Endothelial cell of umbilical vein (primary cell): ENCODE measurements at regions not wholly inside any gene's neighbourhood (a gene's known extent, or its start where the extent isn't known, plus 50 kb on each side); places are given as distances from the start of the nearest gene placed in this dataset.

Experiments used
- BruUV-seq: library from RNA; stranded (reverse); fragments of 400-500 nt; replicated peaks from 2 replicates; lab custom pipeline; 2021; lab: Mats Ljungman, UMichigan
- CTCF ChIA-PET: fragments of 300-600, 350-600 bp; sonication (Branson Sonifier 250); formaldehyde crosslinking; loops from one replicate; lab custom pipeline; 2021; ENCODE audit warnings: antibody characterized with exemption, inconsistent platforms; lab: Charles Lee
- POLR2A ChIA-PET: fragments of 300-600, 350-600 bp; sonication (Branson Sonifier 250); formaldehyde crosslinking; loops from one replicate; lab custom pipeline; 2021; ENCODE audit warnings: antibody characterized with exemption, inconsistent platforms; lab: Charles Lee
- DNase-seq: peaks from one replicate; pipeline ENCODE4 v3.0.0-alpha.2; 2011; ENCODE audit warnings: low read depth, low spot score
- FAIRE-seq: peaks from 2 replicates; lab custom pipeline; 2011; peaks lifted over from hg19 to GRCh38; lab: Jason Lieb, UNC
- H2AFZ ChIP-seq: 2 replicates; pipeline ENCODE4 v1.6.0; 2012; ENCODE audit warnings: low read depth, low read length, control low read depth, inconsistent platforms
- H3K27ac ChIP-seq: 2 replicates; pipeline ENCODE4 v1.5.1; 2011; ENCODE audit warnings: low read depth, mild to moderate bottlenecking, control low read depth, low read length, moderate library complexity; ENCODE audit not compliant: insufficient read depth
- H3K27me3 ChIP-seq, 2 experiments: 2 replicates each; pipeline versions ENCODE4 v1.6.0 to v1.6.1; 2011; ENCODE audit warnings: low read length in 2 of 2, mixed read lengths in 1 of 2; ENCODE audit not compliant: control insufficient read depth in 2 of 2, insufficient read depth in 2 of 2
- H3K36me3 ChIP-seq, 2 experiments: 2 replicates in 1 of 2; 3 replicates in 1 of 2; pipeline ENCODE4 v1.5.1; 2011; ENCODE audit warnings: low read length in 2 of 2, mild to moderate bottlenecking in 1 of 2, moderate library complexity in 1 of 2; ENCODE audit not compliant: control insufficient read depth in 2 of 2, insufficient read depth in 2 of 2; ENCODE audit errors: extremely low read depth in 1 of 2
- H3K4me1 ChIP-seq: 3 replicates; pipeline ENCODE4 v1.5.1; 2011; ENCODE audit warnings: mild to moderate bottlenecking, low read length; ENCODE audit not compliant: control insufficient read depth, insufficient read depth; ENCODE audit errors: extremely low read depth
- H3K4me2 ChIP-seq: 2 replicates; pipeline ENCODE4 v1.6.1; 2011; ENCODE audit warnings: low read length, control low read depth, mixed read lengths; ENCODE audit not compliant: insufficient read depth
- H3K4me3 ChIP-seq, 3 experiments: fragments of 200-600 bp in 1 of 3; sonication (generic), shearing (Covaris generic) in 1 of 3; replicated peaks in 1 of 3; 2 replicates each; pipeline ENCODE4 v1.5.1; 2011 to 2016; ENCODE audit warnings: control low read depth in 3 of 3, low read length in 3 of 3, mild to moderate bottlenecking in 2 of 3, inconsistent platforms in 1 of 3, low read depth in 1 of 3, moderate library complexity in 1 of 3; ENCODE audit not compliant: insufficient read depth in 1 of 3
- H3K79me2 ChIP-seq: 2 replicates; pipeline ENCODE4 v1.6.0; 2012; ENCODE audit warnings: low read length, inconsistent platforms; ENCODE audit not compliant: control insufficient read depth, insufficient read depth
- H3K9ac ChIP-seq: replicated peaks from 2 replicates; pipeline ENCODE3; 2011; ENCODE audit warnings: low read length, control low read depth; ENCODE audit not compliant: insufficient read depth; ENCODE audit errors: extremely low read depth
- H3K9me1 ChIP-seq: replicated peaks from 3 replicates; pipeline ENCODE4 v1.6.0; 2011; ENCODE audit warnings: mild to moderate bottlenecking, low read length; ENCODE audit not compliant: control insufficient read depth, insufficient read depth; ENCODE audit errors: extremely low read depth
- H3K9me3 ChIP-seq: replicated peaks from 2 replicates; pipeline ENCODE4 v1.5.1; 2012; ENCODE audit warnings: low read length, inconsistent platforms; ENCODE audit not compliant: control insufficient read depth, insufficient read depth
- H4K20me1 ChIP-seq: replicated peaks from 2 replicates; pipeline ENCODE3; 2011; ENCODE audit warnings: mild to moderate bottlenecking, low read length; ENCODE audit not compliant: control insufficient read depth, insufficient read depth; ENCODE audit errors: extremely low read depth
- FOS ChIP-seq: IDR thresholded peaks from 2 replicates; pipeline ENCODE4 v1.6.1; 2011; ENCODE audit warnings: mild to moderate bottlenecking, low read length, moderate library complexity, borderline replicate concordance; ENCODE audit not compliant: insufficient read depth
- GATA2 ChIP-seq: IDR thresholded peaks from 2 replicates; pipeline ENCODE4 v1.7.0; 2011; ENCODE audit warnings: low read depth, mild to moderate bottlenecking, moderate library complexity, mixed read lengths, low read length; ENCODE audit not compliant: insufficient read length, insufficient read depth
- MYC ChIP-seq: IDR thresholded peaks from one replicate; pipeline ENCODE4 v1.6.1; 2011; ENCODE audit warnings: mild to moderate bottlenecking, low read depth, low read length
- dilution Hi-C: fragments of 300-500 bp; cut with MboI; formaldehyde crosslinking; loops from one replicate; pipeline ENCODE4 v1.15.0; 2019; ENCODE audit warnings: low sequenced_read_pairs; ENCODE audit not compliant: extremely low pct_ligation_motif_present
- intact Hi-C: fragments of 100-400 bp; cut with micrococcal nuclease; formaldehyde crosslinking; loops from one replicate; pipeline ENCODE4 v1.10.0; 2022
- TF ChIP-seq, protein P1 (sequence below): IDR thresholded peaks from 2 replicates; pipeline ENCODE4 v1.6.1; 2011; ENCODE audit not compliant: insufficient read depth, insufficient read length
- TF ChIP-seq, protein P2 (sequence below), 2 donors: IDR thresholded peaks; 1 replicate in 1 of 2; 2 replicates in 1 of 2; pipeline ENCODE4 v1.5.1; 2011; ENCODE audit warnings: low read length in 2 of 2, mild to moderate bottlenecking in 2 of 2, moderate library complexity in 2 of 2, control low read depth in 1 of 2, inconsistent platforms in 1 of 2, low read depth in 1 of 2; ENCODE audit not compliant: insufficient read depth in 1 of 2; ENCODE audit errors: extremely low read depth in 1 of 2

DNA sequence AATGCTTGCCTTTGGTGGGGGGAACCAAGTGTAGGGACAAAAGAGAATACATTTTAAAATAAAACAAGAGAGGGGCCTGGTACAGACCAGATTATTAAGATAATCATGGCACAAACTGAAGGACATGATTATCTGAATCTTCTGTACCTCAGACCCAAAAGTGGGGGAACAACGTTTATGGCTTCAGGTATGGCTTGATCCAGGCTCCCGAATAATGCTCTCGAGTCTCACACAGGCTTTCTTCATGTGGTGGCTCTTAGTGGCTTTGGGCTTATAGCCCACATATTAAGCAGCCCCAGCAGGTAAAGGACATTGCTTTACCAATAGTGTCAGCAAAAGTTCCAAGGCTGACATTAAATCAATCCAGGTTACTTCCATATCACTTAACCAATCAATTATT lies 106.8 kb upstream of the FOXK1 start:
- H3K4me3 ChIP-seq: no peak overlapping the region
- H2AFZ ChIP-seq: no peak overlapping the region
- no peak overlapping the region for H3K9ac ChIP-seq
- no peaks in the 10 kb centered on the region for H3K36me3 ChIP-seq
- H4K20me1 ChIP-seq: no peaks in the 10 kb centered on the region
- no peaks in the 10 kb centered on the region for H3K27me3 ChIP-seq
- H3K9me1 ChIP-seq: no peaks in the 10 kb centered on the region
- no peaks in the 10 kb centered on the region for H3K79me2 ChIP-seq
- FAIRE-seq: no peak
- no peak for DNase-seq
- dilution Hi-C loops: no loop called here
- no peak overlapping the region for H3K4me2 ChIP-seq
- POLR2A ChIA-PET: no interaction called here
- CTCF ChIA-PET: no interaction called here
- no peak overlapping the region for H3K27ac ChIP-seq
- BruUV-seq: no TSS peak
- intact Hi-C loops: no loop called here
- H3K9me3 ChIP-seq: no peaks in the 10 kb centered on the region
- no peaks in the 10 kb centered on the region for H3K4me1 ChIP-seq
- no peak for TF ChIP-seq GATA2
- TF ChIP-seq, protein P1, sequence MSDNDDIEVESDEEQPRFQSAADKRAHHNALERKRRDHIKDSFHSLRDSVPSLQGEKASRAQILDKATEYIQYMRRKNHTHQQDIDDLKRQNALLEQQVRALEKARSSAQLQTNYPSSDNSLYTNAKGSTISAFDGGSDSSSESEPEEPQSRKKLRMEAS: no peak
- TF ChIP-seq, protein P2, sequence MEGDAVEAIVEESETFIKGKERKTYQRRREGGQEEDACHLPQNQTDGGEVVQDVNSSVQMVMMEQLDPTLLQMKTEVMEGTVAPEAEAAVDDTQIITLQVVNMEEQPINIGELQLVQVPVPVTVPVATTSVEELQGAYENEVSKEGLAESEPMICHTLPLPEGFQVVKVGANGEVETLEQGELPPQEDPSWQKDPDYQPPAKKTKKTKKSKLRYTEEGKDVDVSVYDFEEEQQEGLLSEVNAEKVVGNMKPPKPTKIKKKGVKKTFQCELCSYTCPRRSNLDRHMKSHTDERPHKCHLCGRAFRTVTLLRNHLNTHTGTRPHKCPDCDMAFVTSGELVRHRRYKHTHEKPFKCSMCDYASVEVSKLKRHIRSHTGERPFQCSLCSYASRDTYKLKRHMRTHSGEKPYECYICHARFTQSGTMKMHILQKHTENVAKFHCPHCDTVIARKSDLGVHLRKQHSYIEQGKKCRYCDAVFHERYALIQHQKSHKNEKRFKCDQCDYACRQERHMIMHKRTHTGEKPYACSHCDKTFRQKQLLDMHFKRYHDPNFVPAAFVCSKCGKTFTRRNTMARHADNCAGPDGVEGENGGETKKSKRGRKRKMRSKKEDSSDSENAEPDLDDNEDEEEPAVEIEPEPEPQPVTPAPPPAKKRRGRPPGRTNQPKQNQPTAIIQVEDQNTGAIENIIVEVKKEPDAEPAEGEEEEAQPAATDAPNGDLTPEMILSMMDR (IDR thresholded peaks at IDR 0.05; ENCODE audit: extremely low read depth in 1 of 2, insufficient read depth in 1 of 2, low read depth in 1 of 2, low read length in 2 of 2): no peak
- no peak for TF ChIP-seq MYC
- TF ChIP-seq FOS: no peak
